WERI-Rb-1 (cell line): ENCODE measurements at regions not wholly inside any gene's neighbourhood (a gene's known extent, or its start where the extent isn't known, plus 50 kb on each side); places are given as distances from the start of the nearest gene placed in this dataset.
"Not testable (repeated sequence)": the region's sequence is repeated elsewhere in the genome, so short reads cannot be mapped to it uniquely, and the experiment has no call there.

ENCODE experiments used
- DNase-seq: peaks from one replicate; pipeline ENCODE4 v3.0.0-alpha.2; 2020
- H3K27ac ChIP-seq: fragments of 250-450 bp; sonication (Bioruptor Pico); 2 replicates; pipeline ENCODE4 v1.5.1; 2020; ENCODE audit warnings: mild to moderate bottlenecking, moderate library complexity
- H3K27me3 ChIP-seq: fragments of 250-450 bp; sonication (Bioruptor Pico); 2 replicates; pipeline ENCODE4 v1.5.1; 2021; ENCODE audit warnings: mild to moderate bottlenecking, low read depth, moderate library complexity; ENCODE audit not compliant: insufficient read depth, severe bottlenecking
- H3K36me3 ChIP-seq: fragments of 250-450 bp; sonication (Bioruptor Pico); 2 replicates; pipeline ENCODE4 v1.5.1; 2020; ENCODE audit warnings: mild to moderate bottlenecking, moderate library complexity
- H3K4me3 ChIP-seq: 2 replicates; pipeline ENCODE4 v1.5.1; 2011; ENCODE audit warnings: low read depth, mild to moderate bottlenecking, control low read depth, low read length
- H3K9me3 ChIP-seq: fragments of 250-450 bp; sonication (Bioruptor Pico); 2 replicates; pipeline ENCODE4 v1.5.1; 2021; ENCODE audit warnings: mild to moderate bottlenecking, moderate library complexity; ENCODE audit not compliant: severe bottlenecking
- CTCF ChIP-seq: IDR thresholded peaks from 2 replicates; pipeline ENCODE4 v1.5.1; 2011; ENCODE audit warnings: low read depth, mild to moderate bottlenecking, control low read depth, inconsistent platforms, low read length

DNA sequence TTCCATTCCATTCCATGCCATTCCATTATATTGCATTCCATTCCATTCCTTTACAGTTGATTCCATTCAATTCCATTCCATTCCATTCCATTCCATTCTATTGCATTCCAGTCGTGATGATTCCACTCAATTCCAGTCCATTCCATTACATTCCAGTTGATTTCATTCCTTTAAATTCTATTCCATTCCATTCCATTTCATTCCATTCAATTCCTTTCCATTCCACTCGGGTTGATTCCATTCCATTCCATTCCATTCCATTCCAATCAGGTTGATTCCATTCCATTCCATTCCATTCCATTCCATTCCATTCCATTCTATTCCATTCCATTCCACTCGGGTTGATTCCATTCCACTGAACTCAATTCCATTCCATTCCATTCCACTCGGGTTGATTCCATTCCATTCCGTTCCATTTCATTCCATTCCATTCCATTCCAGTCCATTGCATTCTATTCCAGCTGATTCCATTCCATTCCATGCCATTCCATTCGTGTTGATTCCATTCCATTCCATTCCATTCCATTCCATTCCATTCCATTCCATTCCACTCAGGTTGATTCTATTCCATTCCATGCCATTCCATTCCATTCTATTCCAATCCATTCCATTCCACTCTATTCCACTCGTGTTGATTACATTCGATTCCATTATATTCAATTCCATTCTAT, 1137.6 kb downstream of the RPIA start:
- not testable (repeated sequence) for H3K27ac ChIP-seq, H3K36me3 ChIP-seq, H3K27me3 ChIP-seq, H3K4me3 ChIP-seq, DNase-seq
- H3K9me3 ChIP-seq: peaks cover 23% of the 10 kb centered on the region

DNA sequence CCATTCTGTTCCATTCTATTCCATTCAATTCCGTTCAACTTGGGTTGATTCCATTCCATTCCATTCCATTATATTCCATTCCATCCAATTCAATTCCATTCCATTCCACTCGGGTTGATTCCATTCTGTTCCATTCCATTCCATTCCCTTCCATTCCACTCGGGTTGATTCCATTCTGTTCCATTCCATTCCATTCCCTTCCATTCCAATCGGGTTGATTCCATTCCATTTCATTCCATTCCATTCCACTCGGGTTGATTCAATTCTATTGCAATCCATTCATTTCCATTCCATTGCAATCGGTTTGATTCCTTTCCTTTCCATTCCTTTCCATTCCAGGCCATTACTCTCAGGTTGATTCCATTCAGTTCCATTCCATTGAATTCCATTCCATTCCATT, 1138.4 kb downstream of the RPIA start:
- Histone ChIP-seq H3K27ac (no peak overlapping the region), H3K27me3 (no peaks in the 10 kb centered on the region), H3K4me3 (no peak overlapping the region), H3K36me3 (no peaks in the 10 kb centered on the region), H3K9me3 (peaks cover 21% of the 10 kb centered on the region)
- TF ChIP-seq CTCF: no peak
- no peak for DNase-seq

DNA sequence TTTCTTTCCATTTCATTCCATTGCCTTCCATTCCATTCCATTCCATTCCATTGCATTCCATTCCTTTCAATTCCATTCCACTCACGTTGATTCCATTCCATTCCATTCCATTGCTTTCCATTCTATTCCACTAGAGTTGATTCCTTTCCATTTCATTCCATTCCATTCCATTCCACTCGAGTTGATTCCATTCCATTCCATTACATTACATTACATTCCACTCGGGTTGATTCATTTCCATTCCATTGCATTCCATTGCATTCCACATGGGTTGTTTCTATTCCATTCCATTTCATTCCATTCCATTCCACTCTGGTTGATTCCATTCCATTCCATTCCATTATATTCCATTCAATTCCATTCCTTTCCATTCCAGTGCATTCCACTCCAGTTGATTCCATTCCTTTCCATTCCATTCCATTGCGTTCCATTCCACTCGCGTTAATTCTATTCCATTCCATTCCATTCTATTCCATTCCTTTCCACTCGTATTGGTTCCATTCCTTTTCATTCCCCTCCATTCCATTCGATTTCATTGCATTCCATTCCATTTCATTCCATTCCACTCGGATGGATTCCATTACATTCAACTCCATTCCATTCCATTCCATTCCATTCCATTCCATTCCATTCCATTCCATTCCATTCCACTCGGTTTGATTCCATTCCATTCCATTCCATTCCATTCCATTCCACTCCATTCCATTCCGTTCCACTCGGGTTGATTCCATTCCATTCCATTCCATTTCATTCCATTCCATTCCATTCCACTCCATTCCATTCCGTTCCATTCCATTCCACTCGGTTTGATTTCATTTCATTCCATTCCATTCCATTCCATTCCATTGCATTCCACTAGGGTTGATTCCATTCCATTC, 1139.1 kb downstream of the RPIA start:
- peaks cover 21% of the 10 kb centered on the region for H3K9me3 ChIP-seq
- not testable (repeated sequence) for H3K27me3 ChIP-seq, H3K27ac ChIP-seq, H3K36me3 ChIP-seq, DNase-seq, H3K4me3 ChIP-seq

- H3K27ac ChIP-seq: no peak overlapping the region
- TF ChIP-seq CTCF: no peak
- no peak overlapping the region for H3K4me3 ChIP-seq
- no peaks in the 10 kb centered on the region for H3K36me3 ChIP-seq
- no peak for DNase-seq
- H3K27me3 ChIP-seq: no peaks in the 10 kb centered on the region
- H3K9me3 ChIP-seq: peaks cover 23% of the 10 kb centered on the region
These were observed 1140.4 kb downstream of the RPIA start for GRCh38 chr2:89831641-89832498.

- peaks cover 26% of the 10 kb centered on the region for H3K9me3 ChIP-seq
- no peak overlapping the region for H3K27ac ChIP-seq
- H3K27me3 ChIP-seq: no peaks in the 10 kb centered on the region
- no peak for TF ChIP-seq CTCF
- no peaks in the 10 kb centered on the region for H3K36me3 ChIP-seq
- DNase-seq: no peak
- no peak overlapping the region for H3K4me3 ChIP-seq
These were observed 1141.8 kb downstream of the RPIA start for GRCh38 chr2:89833116-89833779.

GRCh38 chr2:89833780-89834117, 1142.3 kb downstream of the RPIA start:
- TF ChIP-seq CTCF: no peak
- H3K36me3 ChIP-seq: no peaks in the 10 kb centered on the region
- H3K27me3 ChIP-seq: no peaks in the 10 kb centered on the region
- no peak overlapping the region for H3K27ac ChIP-seq
- H3K4me3 ChIP-seq: no peak overlapping the region
- no peak for DNase-seq
- peaks cover 26% of the 10 kb centered on the region for H3K9me3 ChIP-seq
